GM12892 (cell line): ENCODE measurements at regions not wholly inside any gene's neighbourhood (a gene's known extent, or its start where the extent isn't known, plus 50 kb on each side); places are given as distances from the start of the nearest gene placed in this dataset.

Experiments used
- POLR2A ChIP-seq: IDR thresholded peaks from 2 replicates; pipeline ENCODE4 v1.6.1; 2011; ENCODE audit warnings: low read depth, low read length, control low read depth
- POLR2AphosphoS5 ChIP-seq: IDR thresholded peaks from 2 replicates; pipeline ENCODE4 v1.6.1; 2011; ENCODE audit warnings: low read depth, low read length, control low read depth
- TAF1 ChIP-seq: IDR thresholded peaks from 2 replicates; pipeline ENCODE4 v1.6.1; 2011; ENCODE audit warnings: low read depth, mild to moderate bottlenecking, control low read depth, low read length, borderline replicate concordance

- no peak for TF ChIP-seq POLR2A
- no peak for TF ChIP-seq POLR2AphosphoS5
- no peak for TF ChIP-seq TAF1
Observed at GRCh38 chr16:17804857-17805256, 334.1 kb upstream of the XYLT1 start.
